ENCODE measurements at regions not wholly inside any gene's neighbourhood (a gene's known extent, or its start where the extent isn't known, plus 50 kb on each side); places are given as distances from the start of the nearest gene placed in this dataset.

DNA sequence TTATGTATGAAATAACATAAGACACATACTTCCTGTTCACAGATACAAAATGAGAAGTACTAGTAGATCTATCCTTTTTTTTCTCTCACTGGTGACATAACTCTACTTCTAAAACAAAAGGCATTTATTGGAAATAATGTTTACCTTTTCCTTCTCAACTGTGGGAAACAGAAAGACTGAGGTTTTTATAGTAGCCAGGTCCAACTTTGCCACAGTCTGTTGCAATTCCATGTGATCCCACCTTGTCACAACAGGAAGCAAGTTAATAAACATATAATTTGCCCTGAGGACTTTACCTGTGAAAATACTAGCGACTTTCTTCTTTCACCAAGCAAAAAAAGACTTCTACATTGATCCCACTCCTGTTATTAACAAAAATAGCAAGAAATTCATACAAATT, 475.8 kb downstream of the PDGFC start:
- Histone ChIP-seq H3K4me3 (no peak overlapping the region), H3K9me3 (no peaks in the 10 kb centered on the region), H3K4me1 (ENCODE audit: control insufficient read depth in 1 of 2, low read depth in 2 of 2) (peaks cover 3 to 12% of the 10 kb centered on the region in 2 donors), H3K27ac (no peak overlapping the region), H3K36me3 (no peaks in the 10 kb centered on the region), H3K27me3 (replicated peaks; ENCODE audit: insufficient read depth) (no peaks in the 10 kb centered on the region)
- DNase-seq (ENCODE audit: low spot score) (no peak), ATAC-seq (ENCODE audit: insufficient number of reproducible peaks, low FRiP score, low read depth) (no peak)
- TF ChIP-seq, protein P1, sequence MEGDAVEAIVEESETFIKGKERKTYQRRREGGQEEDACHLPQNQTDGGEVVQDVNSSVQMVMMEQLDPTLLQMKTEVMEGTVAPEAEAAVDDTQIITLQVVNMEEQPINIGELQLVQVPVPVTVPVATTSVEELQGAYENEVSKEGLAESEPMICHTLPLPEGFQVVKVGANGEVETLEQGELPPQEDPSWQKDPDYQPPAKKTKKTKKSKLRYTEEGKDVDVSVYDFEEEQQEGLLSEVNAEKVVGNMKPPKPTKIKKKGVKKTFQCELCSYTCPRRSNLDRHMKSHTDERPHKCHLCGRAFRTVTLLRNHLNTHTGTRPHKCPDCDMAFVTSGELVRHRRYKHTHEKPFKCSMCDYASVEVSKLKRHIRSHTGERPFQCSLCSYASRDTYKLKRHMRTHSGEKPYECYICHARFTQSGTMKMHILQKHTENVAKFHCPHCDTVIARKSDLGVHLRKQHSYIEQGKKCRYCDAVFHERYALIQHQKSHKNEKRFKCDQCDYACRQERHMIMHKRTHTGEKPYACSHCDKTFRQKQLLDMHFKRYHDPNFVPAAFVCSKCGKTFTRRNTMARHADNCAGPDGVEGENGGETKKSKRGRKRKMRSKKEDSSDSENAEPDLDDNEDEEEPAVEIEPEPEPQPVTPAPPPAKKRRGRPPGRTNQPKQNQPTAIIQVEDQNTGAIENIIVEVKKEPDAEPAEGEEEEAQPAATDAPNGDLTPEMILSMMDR (IDR thresholded peaks at IDR 0.05), result no peak

DNA sequence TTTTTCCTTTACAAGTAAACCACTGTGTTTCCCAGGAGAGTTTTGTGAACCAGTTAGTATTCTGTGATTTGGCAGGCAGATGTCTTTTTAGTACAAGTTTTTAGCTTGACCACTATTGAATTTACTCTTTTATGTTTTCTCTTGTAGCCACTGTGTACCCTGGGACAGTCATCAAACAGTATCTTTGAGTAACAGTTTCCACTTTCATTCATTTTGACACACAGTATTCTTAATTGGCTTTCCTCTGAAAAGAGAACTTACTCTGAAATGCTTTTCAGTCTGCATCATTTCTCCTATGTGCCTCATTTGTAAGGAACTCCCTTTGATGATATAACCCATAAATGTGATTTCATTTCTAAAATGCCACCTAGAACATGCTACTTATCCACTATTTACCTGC, 476.5 kb downstream of the PDGFC start:
- ATAC-seq (ENCODE audit: insufficient number of reproducible peaks, low FRiP score, low read depth), result no peak
- Histone ChIP-seq H3K36me3 (no peaks in the 10 kb centered on the region), H3K27me3 (replicated peaks; ENCODE audit: insufficient read depth) (no peaks in the 10 kb centered on the region), H3K27ac (no peak overlapping the region), H3K4me1 (ENCODE audit: control insufficient read depth in 1 of 2, low read depth in 2 of 2) (peaks cover 3 to 12% of the 10 kb centered on the region in 2 donors), H3K4me3 (no peak overlapping the region), H3K9me3 (no peaks in the 10 kb centered on the region)
- no peak for DNase-seq (ENCODE audit: low spot score)
- TF ChIP-seq, protein P1 (IDR thresholded peaks at IDR 0.05), result no peak

DNA sequence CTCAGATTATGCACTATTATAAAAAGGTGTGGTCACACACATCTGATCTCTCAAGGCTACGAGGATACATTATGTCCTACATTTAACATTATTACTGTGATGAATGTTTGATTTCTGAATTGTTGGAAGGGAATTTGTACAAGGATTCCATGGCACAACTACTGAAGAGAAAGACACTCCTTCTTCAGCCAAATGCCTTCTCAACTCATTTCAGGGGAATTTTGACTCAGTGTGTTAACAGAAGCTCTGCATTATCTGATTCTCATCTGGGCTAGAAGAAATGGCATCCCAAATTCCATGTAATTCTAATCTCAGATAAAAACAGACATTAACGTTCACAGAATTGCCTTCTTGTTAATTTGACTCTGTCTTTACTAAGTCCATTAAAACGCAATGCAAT, 477.7 kb downstream of the PDGFC start:
- Histone ChIP-seq H3K4me1 (ENCODE audit: control insufficient read depth in 1 of 2, low read depth in 2 of 2) (peaks cover 3 to 12% of the 10 kb centered on the region in 2 donors), H3K9me3 (no peaks in the 10 kb centered on the region), H3K36me3 (no peaks in the 10 kb centered on the region), H3K4me3 (no peak overlapping the region), H3K27me3 (replicated peaks; ENCODE audit: insufficient read depth) (no peaks in the 10 kb centered on the region), H3K27ac (no peak overlapping the region)
- no peak for ATAC-seq (ENCODE audit: insufficient number of reproducible peaks, low FRiP score, low read depth)
- TF ChIP-seq, protein P1 (IDR thresholded peaks at IDR 0.05), result no peak
- DNase-seq (ENCODE audit: low spot score), result no peak

DNA sequence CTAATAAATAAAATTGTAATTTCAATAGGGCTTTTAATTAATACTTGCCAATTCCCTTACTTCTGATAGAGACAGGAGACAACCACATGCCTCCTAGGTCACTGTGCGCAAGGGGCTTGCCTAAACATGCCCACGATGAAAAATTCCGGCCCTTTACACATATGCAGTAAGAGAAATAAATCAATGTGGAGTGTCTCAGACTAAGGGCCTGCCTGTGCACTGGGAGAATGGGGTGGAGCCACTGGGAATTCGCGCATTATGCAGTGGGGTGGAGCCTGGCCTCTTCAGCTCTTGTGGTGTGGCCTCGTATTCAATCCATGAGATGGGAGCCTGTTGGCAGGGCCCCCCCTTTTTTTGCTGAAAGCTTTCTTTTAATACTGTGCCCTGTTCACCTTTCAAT, 484.5 kb downstream of the PDGFC start:
- Histone ChIP-seq H3K9me3 (no peaks in the 10 kb centered on the region), H3K27me3 (replicated peaks; ENCODE audit: insufficient read depth) (no peaks in the 10 kb centered on the region), H3K4me1 (ENCODE audit: control insufficient read depth in 1 of 2, low read depth in 2 of 2) (no peaks in the 10 kb centered on the region), H3K36me3 (no peaks in the 10 kb centered on the region), H3K4me3 (no peak overlapping the region), H3K27ac (no peak overlapping the region)
- DNase-seq (ENCODE audit: low spot score), result no peak
- ATAC-seq (ENCODE audit: insufficient number of reproducible peaks, low FRiP score, low read depth), result no peak
- TF ChIP-seq, protein P1 (IDR thresholded peaks at IDR 0.05), result no peak

DNA sequence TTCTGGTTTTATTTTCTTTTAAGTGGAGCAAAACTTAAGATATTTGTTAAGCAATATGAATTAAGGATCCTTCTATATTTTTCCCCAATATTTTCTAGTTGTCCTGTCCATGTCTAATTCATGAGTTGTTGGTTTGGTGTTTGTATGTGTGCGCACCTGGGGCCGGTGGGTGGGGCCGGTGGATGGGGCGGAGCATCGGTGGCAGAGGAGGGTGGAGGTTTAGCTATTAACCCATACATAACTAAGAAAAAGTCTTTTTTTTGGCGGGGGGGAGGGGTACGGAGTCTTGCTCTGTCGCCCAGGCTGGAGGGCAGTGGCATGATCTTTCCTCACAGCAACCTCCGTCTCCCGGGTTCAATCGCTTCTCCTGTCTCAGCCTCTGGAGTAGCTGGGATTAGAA, 489.8 kb downstream of the PDGFC start:
- Histone ChIP-seq H3K4me1 (ENCODE audit: control insufficient read depth in 1 of 2, low read depth in 2 of 2) (no peaks in the 10 kb centered on the region), H3K9me3 (no peaks in the 10 kb centered on the region), H3K36me3 (no peaks in the 10 kb centered on the region), H3K27me3 (replicated peaks; ENCODE audit: insufficient read depth) (no peaks in the 10 kb centered on the region), H3K27ac (no peak overlapping the region), H3K4me3 (no peak overlapping the region)
- ATAC-seq (ENCODE audit: insufficient number of reproducible peaks, low FRiP score, low read depth) (no peak), DNase-seq (ENCODE audit: low spot score) (no peak)
- TF ChIP-seq, protein P1 (IDR thresholded peaks at IDR 0.05), result no peak

Measured in thoracic aorta (tissue), 2 donors.